CD14-positive monocyte (primary cell): ENCODE measurements at regions not wholly inside any gene's neighbourhood (a gene's known extent, or its start where the extent isn't known, plus 50 kb on each side); places are given as distances from the start of the nearest gene placed in this dataset.

Source experiments
- DNase-seq, 3 donors: peaks; one replicate each; pipeline ENCODE4 v3.0.0-alpha.2; 2011 to 2022
- H2AFZ ChIP-seq: 2 replicates; pipeline ENCODE4 v1.6.0; 2012; ENCODE audit warnings: mild to moderate bottlenecking, low read depth, low read length, inconsistent platforms; ENCODE audit not compliant: insufficient read depth, poor library complexity, severe bottlenecking
- H3K27ac ChIP-seq, 2 donors: 1 replicate in 1 of 2; 2 replicates in 1 of 2; pipeline ENCODE4 v1.5.1; 2012 to 2013; ENCODE audit warnings: low read length in 2 of 2, control low read depth in 1 of 2, inconsistent platforms in 1 of 2, low read depth in 1 of 2, mild to moderate bottlenecking in 1 of 2
- H3K27me3 ChIP-seq, 2 donors: one replicate each; pipeline versions ENCODE4 v1.6.0 to v1.6.1; 2011 to 2013; ENCODE audit warnings: low read length in 2 of 2; ENCODE audit not compliant: control insufficient read depth in 2 of 2, insufficient read depth in 2 of 2
- H3K36me3 ChIP-seq, 2 donors: replicated peaks in 1 of 2; 1 replicate in 1 of 2; 2 replicates in 1 of 2; pipeline versions ENCODE4 v1.5.1 to v1.6.1; 2012 to 2013; ENCODE audit warnings: low read length in 2 of 2, control low read depth in 1 of 2, inconsistent platforms in 1 of 2, mild to moderate bottlenecking in 1 of 2; ENCODE audit not compliant: insufficient read depth in 2 of 2, control insufficient read depth in 1 of 2
- H3K4me1 ChIP-seq, 2 donors: 1 replicate in 1 of 2; 2 replicates in 1 of 2; pipeline versions ENCODE4 v1.5.1 to v1.6.1; 2012 to 2013; ENCODE audit warnings: low read length in 2 of 2, control low read depth in 1 of 2, inconsistent platforms in 1 of 2, mild to moderate bottlenecking in 1 of 2, moderate library complexity in 1 of 2; ENCODE audit not compliant: insufficient read depth in 2 of 2, control insufficient read depth in 1 of 2
- H3K4me2 ChIP-seq: replicated peaks from 2 replicates; pipeline ENCODE3; 2012; ENCODE audit warnings: low read length, moderate library complexity, mild to moderate bottlenecking; ENCODE audit not compliant: poor library complexity, severe bottlenecking; ENCODE audit errors: extremely low read depth
- H3K4me3 ChIP-seq, 3 experiments: fragments of 200-600 bp in 1 of 3; sonication (generic) in 1 of 3; replicated peaks in 1 of 3; 1 replicate in 2 of 3; 2 replicates in 1 of 3; pipeline ENCODE4 v1.5.1; 2011 to 2013; ENCODE audit warnings: low read length in 3 of 3, mild to moderate bottlenecking in 3 of 3, control low read depth in 2 of 3, low read depth in 2 of 3, inconsistent platforms in 1 of 3, moderate library complexity in 1 of 3
- H3K79me2 ChIP-seq: 2 replicates; pipeline ENCODE4 v1.6.0; 2012; ENCODE audit warnings: mild to moderate bottlenecking, control low read depth, inconsistent platforms, low read length, moderate library complexity; ENCODE audit not compliant: insufficient read depth
- H3K9ac ChIP-seq: 2 replicates; pipeline ENCODE4 v1.6.0; 2017; ENCODE audit warnings: low read length, mild to moderate bottlenecking; ENCODE audit not compliant: insufficient read depth, poor library complexity, severe bottlenecking
- H3K9me3 ChIP-seq, 2 donors: replicated peaks in 1 of 2; 1 replicate in 1 of 2; 2 replicates in 1 of 2; pipeline versions ENCODE4 v1.5.1 to v1.6.1; 2012 to 2013; ENCODE audit warnings: low read length in 2 of 2, control low read depth in 1 of 2; ENCODE audit not compliant: control insufficient read depth in 1 of 2, insufficient read depth in 1 of 2
- H4K20me1 ChIP-seq: 2 replicates; pipeline ENCODE4 v1.6.0; 2012; ENCODE audit warnings: mild to moderate bottlenecking, low read length, control low read depth, moderate library complexity; ENCODE audit not compliant: insufficient read depth
- H3K27ac Mint-ChIP-seq, 7 donors: one replicate each; pipeline ENCODE4 v1.8.0; 2020; ENCODE audit warnings: mild to moderate bottlenecking in 7 of 7, mixed read lengths in 7 of 7, moderate library complexity in 6 of 7, inconsistent platforms in 2 of 7
- H3K27me3 Mint-ChIP-seq, 3 donors: one replicate each; pipeline ENCODE4 v1.8.0; 2021 to 2022; ENCODE audit warnings: low read depth in 3 of 3, mild to moderate bottlenecking in 3 of 3, mixed read lengths in 3 of 3, moderate library complexity in 3 of 3, inconsistent platforms in 1 of 3
- H3K36me3 Mint-ChIP-seq, 2 donors: one replicate each; pipeline ENCODE4 v1.8.0; 2020; ENCODE audit warnings: mixed read lengths in 2 of 2, inconsistent platforms in 1 of 2, mild to moderate bottlenecking in 1 of 2
- H3K4me1 Mint-ChIP-seq: one replicate; pipeline ENCODE4 v1.8.0; 2020; ENCODE audit warnings: mild to moderate bottlenecking, mixed read lengths
- H3K4me3 Mint-ChIP-seq, 2 donors: one replicate each; pipeline ENCODE4 v1.8.0; 2020; ENCODE audit warnings: mild to moderate bottlenecking in 2 of 2, mixed read lengths in 2 of 2, moderate library complexity in 1 of 2
- H3K9me3 Mint-ChIP-seq, 7 donors: one replicate each; pipeline ENCODE4 v1.8.0; 2020 to 2022; ENCODE audit warnings: mixed read lengths in 7 of 7, mild to moderate bottlenecking in 6 of 7, moderate library complexity in 6 of 7, inconsistent platforms in 2 of 7
- CTCF ChIP-seq: fragments of 200-600 bp; IDR thresholded peaks from one replicate; pipeline ENCODE4 v1.8.0; 2022; ENCODE audit warnings: antibody characterized with exemption, mild to moderate bottlenecking
- WGBS: methylation state at CpG from one replicate; pipeline ENCODE4 v1.1.5; 2013; ENCODE audit warnings: missing lambda C conversion rate; ENCODE audit not compliant: insufficient coverage; 5-methylcytosine and 5-hydroxymethylcytosine counted together
- intact Hi-C, 2 donors: fragments of 100-400 bp; cut with micrococcal nuclease; formaldehyde crosslinking; loops; one replicate each; pipeline versions ENCODE4 v1.15.0 to v1.15.1; 2023

DNA sequence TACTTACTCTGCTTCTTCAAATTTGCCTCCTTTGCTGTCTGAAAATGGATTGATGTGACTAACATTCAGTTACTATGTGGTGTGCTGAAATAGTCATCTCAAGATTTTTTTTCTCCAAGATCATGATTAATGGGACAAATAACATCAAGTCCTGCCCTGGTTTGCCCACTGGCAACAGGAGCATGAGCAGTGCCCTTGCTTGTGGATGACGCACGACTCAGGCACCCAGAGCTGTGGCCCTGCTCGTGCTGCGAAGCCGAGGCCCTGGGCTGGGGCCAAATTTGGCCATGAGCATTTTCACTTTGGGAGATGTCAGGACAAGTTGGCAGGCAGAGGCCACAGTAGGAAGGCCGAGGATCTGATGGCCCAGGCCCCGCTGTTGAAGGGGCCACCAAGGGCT, 239.8 kb upstream of the IGFBP3 start:
- H3K27ac Mint-ChIP-seq: no peak overlapping the region
- no peaks in the 10 kb centered on the region for H4K20me1 ChIP-seq
- H3K27me3 Mint-ChIP-seq: no peaks in the 10 kb centered on the region
- H3K27ac ChIP-seq: no peak overlapping the region
- no peaks in the 10 kb centered on the region for H3K36me3 Mint-ChIP-seq
- H3K4me1 ChIP-seq: no peaks in the 10 kb centered on the region
- WGBS: 89% methylated on average over 7 of the region's 7 CpGs
- no peak overlapping the region for H3K9ac ChIP-seq
- no peak for DNase-seq
- H3K27me3 ChIP-seq: no peaks in the 10 kb centered on the region
- H3K4me3 Mint-ChIP-seq: no peak overlapping the region
- no peaks in the 10 kb centered on the region for H3K4me1 Mint-ChIP-seq
- no peaks in the 10 kb centered on the region for H3K9me3 ChIP-seq
- no peak for TF ChIP-seq CTCF
- H3K79me2 ChIP-seq: no peaks in the 10 kb centered on the region
- H2AFZ ChIP-seq: no peak overlapping the region
- intact Hi-C loops: no loop called here
- no peaks in the 10 kb centered on the region for H3K36me3 ChIP-seq
- H3K9me3 Mint-ChIP-seq: peaks cover 0 to 10% (median 2%) of the 10 kb centered on the region in 7 donors
- no peak overlapping the region for H3K4me3 ChIP-seq
- H3K4me2 ChIP-seq: no peak overlapping the region

GRCh38 chr7:46157931-46158330, 236.9 kb upstream of the IGFBP3 start:
- no peaks in the 10 kb centered on the region for H3K27me3 ChIP-seq
- H3K4me2 ChIP-seq: no peak overlapping the region
- H3K36me3 ChIP-seq: no peaks in the 10 kb centered on the region
- H3K79me2 ChIP-seq: no peaks in the 10 kb centered on the region
- Mint-ChIP-seq H3K9me3 (peaks cover 0 to 8% (median 5%) of the 10 kb centered on the region in 7 donors), H3K27ac (no peak overlapping the region), H3K36me3 (no peaks in the 10 kb centered on the region), H3K4me3 (no peak overlapping the region), H3K27me3 (peaks cover 0 to 3% (median 0%) of the 10 kb centered on the region in 3 donors), H3K4me1 (no peaks in the 10 kb centered on the region)
- no peak overlapping the region for H3K9ac ChIP-seq
- H3K4me3 ChIP-seq: no peak overlapping the region
- H3K27ac ChIP-seq: no peak overlapping the region
- no peaks in the 10 kb centered on the region for H3K9me3 ChIP-seq
- no peak overlapping the region for H2AFZ ChIP-seq
- intact Hi-C loops: no loop called here
- no peaks in the 10 kb centered on the region for H3K4me1 ChIP-seq
- TF ChIP-seq CTCF: no peak
- no peak for DNase-seq
- no peaks in the 10 kb centered on the region for H4K20me1 ChIP-seq
- 100% methylated on average over 1 of the region's 4 CpGs for WGBS
